ENCODE measurements at regions not wholly inside any gene's neighbourhood (a gene's known extent, or its start where the extent isn't known, plus 50 kb on each side); places are given as distances from the start of the nearest gene placed in this dataset.

GRCh38 chr2:57180042-57180567 lies 866.5 kb upstream of the VRK2 start (continued):
- TF ChIP-seq PATZ1 (CRISPR knock-in tag; IDR thresholded peaks at IDR 0.05; ENCODE audit: borderline replicate concordance): no peak

GRCh38 chr2:57180678-57181077 lies 865.9 kb upstream of the VRK2 start:
- TF ChIP-seq ZNF70 (CRISPR knock-in tag; IDR thresholded peaks at IDR 0.05) (no peak), ESRRG (CRISPR knock-in tag; IDR thresholded peaks at IDR 0.05) (no peak), TSHZ2 (CRISPR knock-in tag; IDR thresholded peaks at IDR 0.05) (no peak), POU6F1 (CRISPR knock-in tag; IDR thresholded peaks at IDR 0.05; ENCODE audit: borderline replicate concordance, low read depth) (no peak), OSR1 (CRISPR knock-in tag; IDR thresholded peaks at IDR 0.05) (no peak), TCF4 (CRISPR knock-in tag; IDR thresholded peaks at IDR 0.05; ENCODE audit: borderline replicate concordance) (no peak), ZFP3 (CRISPR knock-in tag; IDR thresholded peaks at IDR 0.05) (no peak), ARNTL (CRISPR knock-in tag; IDR thresholded peaks at IDR 0.05; ENCODE audit: borderline replicate concordance, low read depth) (no peak)
- ATAC-seq: no peak

GRCh38 chr2:57181315-57182038 lies 865.1 kb upstream of the VRK2 start:
- ATAC-seq: peak; percentile 39; the same call in 2 of the 3 replicates
- no peak for TF ChIP-seq CSRNP3 (CRISPR knock-in tag; IDR thresholded peaks at IDR 0.05)

- ATAC-seq: 0 out of 3 replicates have a peak, but pooled peaks have one; percentile 24
- TF ChIP-seq OSR1 (CRISPR knock-in tag; IDR thresholded peaks at IDR 0.05) (no peak), PATZ1 (CRISPR knock-in tag; IDR thresholded peaks at IDR 0.05; ENCODE audit: borderline replicate concordance) (no peak), TSHZ2 (CRISPR knock-in tag; IDR thresholded peaks at IDR 0.05) (no peak), ISL1 (CRISPR knock-in tag; IDR thresholded peaks at IDR 0.05) (no peak), CREB5 (CRISPR knock-in tag; IDR thresholded peaks at IDR 0.05; ENCODE audit: low read depth) (no peak), ZC3H10 (CRISPR knock-in tag; IDR thresholded peaks at IDR 0.05) (no peak), GLIS3 (CRISPR knock-in tag; IDR thresholded peaks at IDR 0.05) (no peak), CSRNP3 (CRISPR knock-in tag; IDR thresholded peaks at IDR 0.05) (no peak), TOX (CRISPR knock-in tag; IDR thresholded peaks at IDR 0.05; ENCODE audit: borderline replicate concordance) (no peak), ESRRG (CRISPR knock-in tag; IDR thresholded peaks at IDR 0.05) (no peak), BACH2 (CRISPR knock-in tag; IDR thresholded peaks at IDR 0.05; ENCODE audit: borderline replicate concordance) (no peak), ARNTL (CRISPR knock-in tag; IDR thresholded peaks at IDR 0.05; ENCODE audit: borderline replicate concordance, low read depth) (no peak), RARB (CRISPR knock-in tag; IDR thresholded peaks at IDR 0.05) (no peak), ZNF70 (CRISPR knock-in tag; IDR thresholded peaks at IDR 0.05) (no peak), PPARA (CRISPR knock-in tag; IDR thresholded peaks at IDR 0.05; ENCODE audit: borderline replicate concordance) (no peak)
These were observed 863.7 kb upstream of the VRK2 start for GRCh38 chr2:57182916-57183315.

Measured in SK-N-SH treated with all-trans-retinoic acid at 6 μM for 48 hours (cell line).